Stimulated activated CD4-positive, alpha-beta T cell treated with anti-CD3 and anti-CD28 coated beads, Interleukin-2, amount 100 ng/mL, for 24 hours (primary cell): ENCODE measurements at regions not wholly inside any gene's neighbourhood (a gene's known extent, or its start where the extent isn't known, plus 50 kb on each side); places are given as distances from the start of the nearest gene placed in this dataset.

Experiments
- DNase-seq, 2 donors: peaks; one replicate each; pipeline ENCODE4 v3.0.0-alpha.2; 2020

- no peak for DNase-seq
These were observed 82.0 kb upstream of the PRLR start for GRCh38 chr5:35312267-35312666.

DNA sequence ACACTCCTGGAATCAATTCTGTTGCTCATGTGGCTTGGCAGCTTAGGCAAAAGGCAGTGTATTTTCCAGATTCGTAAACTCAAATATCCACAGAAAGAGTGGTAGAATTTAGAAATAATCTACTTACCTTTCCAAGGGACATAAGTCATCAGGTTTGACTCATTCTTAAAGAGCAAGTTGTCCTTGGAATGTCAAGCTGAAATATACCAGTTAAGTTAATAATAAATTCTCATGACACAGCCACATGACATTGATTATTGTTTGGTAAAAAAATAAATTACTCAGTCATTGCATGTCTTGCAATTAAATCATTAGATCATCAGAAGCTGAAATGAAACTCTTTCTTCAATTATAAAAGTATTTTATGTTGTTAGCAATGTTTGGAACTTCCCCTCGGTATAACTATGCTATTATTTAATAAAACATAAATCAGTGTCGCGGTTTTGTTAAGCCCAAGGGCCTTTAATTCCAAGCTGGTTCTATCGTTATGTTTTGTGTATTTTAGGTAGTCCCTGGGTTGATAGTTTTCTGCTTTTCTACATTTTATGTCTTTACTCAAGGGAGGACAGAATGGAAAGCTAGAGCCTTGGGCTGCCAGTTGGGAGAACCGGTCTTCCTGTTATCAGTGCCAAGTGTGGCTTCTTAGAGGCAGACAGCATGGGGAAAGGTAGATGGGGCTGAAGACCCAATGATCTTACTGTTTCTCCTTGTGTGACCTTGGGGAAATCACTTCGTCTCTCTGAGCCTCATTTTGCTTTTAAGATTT, 79.3 kb upstream of the PRLR start:
- no peak for DNase-seq

- no peak for DNase-seq
These were observed 78.1 kb upstream of the PRLR start for GRCh38 chr5:35308421-35308820.

GRCh38 chr5:35306716-35307365, 76.6 kb upstream of the PRLR start:
- DNase-seq = no peak

- DNase-seq = no peak
These were observed 75.2 kb upstream of the PRLR start for GRCh38 chr5:35305336-35306020.

DNA sequence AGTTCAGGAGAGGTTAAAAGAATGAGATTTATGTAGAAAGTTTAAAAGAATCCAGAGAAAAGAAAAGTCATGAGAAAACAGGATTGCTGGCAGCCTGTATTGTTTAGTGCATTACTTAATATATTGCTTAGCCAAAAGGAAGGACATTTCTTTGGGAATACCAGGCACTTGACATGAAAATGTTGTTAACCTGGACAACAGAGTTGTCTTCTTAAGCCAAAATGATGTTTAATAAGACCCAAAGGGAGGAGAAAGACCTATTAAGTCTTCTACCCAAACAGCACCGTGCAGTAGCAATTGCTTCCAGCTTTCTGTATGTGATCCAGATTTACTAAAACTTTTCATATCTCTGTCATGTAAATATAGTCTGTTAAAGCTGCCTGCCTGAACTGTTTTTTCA, 74.0 kb upstream of the PRLR start:
- DNase-seq = no peak

DNA sequence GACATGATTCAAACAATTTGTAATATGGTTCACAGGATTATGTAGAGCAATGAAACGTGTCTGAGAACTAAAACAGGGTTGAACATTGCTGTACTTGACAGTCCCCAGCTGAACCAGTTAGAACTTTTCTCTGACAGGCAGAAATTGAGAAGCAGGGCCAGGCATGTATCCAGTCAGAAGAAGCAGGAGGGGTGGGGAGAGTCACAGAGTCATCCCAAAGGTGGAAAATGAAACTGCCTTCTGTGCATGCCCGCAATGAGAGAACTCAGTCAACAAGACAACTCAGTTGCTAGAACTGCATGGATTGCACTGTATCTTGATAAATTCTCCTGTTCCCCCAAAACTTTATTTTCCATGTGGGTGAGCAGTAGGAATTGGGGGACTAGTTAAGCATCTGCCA, 72.9 kb upstream of the PRLR start:
- no peak for DNase-seq

DNA sequence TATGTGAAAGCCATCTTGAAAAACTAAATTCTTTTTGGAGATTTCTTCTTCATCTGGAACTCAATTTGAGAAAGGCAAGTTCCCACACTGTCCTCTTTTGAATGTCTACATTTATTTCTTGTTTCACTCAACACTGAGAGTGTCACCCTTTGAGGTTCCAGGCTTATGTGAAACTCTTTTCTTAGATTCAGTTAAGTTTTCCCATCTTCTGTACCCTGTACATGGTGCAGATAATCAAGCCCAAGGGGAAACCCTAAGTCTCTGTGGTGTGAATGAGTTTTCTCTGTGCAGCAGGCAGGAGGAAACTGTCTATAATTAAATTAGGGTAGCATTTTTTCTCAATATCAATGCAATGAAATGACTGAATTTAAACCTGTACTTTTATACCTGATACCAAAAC, 72.3 kb upstream of the PRLR start:
- no peak for DNase-seq

DNA sequence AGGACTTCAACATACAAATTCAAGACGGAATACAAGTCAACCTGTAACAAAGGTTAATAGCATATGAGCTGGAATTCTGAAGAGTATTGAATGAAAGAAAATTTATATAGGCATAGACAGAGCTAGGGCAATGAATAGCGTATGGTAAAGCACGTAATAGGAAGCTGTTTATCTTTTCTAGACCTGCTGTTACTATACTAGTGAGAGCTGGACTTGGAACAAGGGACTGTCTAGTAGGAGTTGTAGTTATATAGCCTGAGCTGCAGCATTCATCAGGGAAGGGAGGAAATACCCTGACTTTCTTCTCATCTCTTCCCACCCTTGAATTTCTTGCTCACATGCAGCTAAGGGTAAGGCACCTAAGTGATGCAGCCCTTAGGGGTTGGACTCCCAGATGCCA, 67.5 kb upstream of the PRLR start:
- DNase-seq = no peak

- DNase-seq = no peak
These were observed 64.7 kb upstream of the PRLR start for GRCh38 chr5:35294976-35295375.

DNA sequence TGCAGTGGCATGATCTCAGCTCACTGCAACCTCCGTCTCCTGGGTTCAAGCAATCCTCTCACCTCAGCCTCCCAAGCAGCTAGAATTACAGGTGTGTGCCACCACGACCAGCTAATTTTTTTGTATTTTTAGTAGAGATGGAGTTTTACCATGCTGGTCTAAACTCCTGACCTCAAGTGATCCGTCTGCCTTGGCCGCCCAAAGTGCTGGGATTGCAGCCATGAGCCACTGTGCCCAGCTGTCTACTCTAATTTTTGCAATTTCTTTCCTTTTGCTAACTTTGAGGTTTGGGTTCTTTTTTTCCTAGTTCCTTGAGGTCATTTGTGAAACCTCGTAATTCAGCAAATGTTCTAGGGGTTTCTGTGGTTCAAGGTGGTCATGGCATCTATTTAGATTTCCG, 63.7 kb upstream of the PRLR start:
- DNase-seq = no peak

DNA sequence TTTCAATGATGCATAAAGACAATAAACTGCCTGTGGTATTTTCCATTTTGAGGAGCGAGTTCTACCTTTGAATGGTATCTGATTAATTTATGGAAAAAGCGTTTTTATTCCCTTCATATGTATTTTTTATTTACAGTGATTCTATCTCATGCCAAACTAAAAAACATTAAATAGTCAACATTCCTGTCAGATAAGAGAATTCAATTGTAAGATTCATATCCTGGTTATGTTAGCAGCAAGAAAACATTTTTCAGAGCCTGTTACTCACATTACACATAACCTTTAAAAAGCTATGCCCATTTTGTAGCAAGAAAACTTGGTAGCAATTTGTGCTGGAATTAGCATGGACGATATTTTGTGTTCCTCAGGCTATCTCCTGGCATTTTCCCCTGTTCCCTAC, 55.1 kb upstream of the PRLR start:
- DNase-seq = no peak

- DNase-seq = no peak
These were observed 54.7 kb upstream of the PRLR start for GRCh38 chr5:35285011-35285410.

- DNase-seq = no peak
These were observed 54.1 kb upstream of the PRLR start for GRCh38 chr5:35284364-35284763.

DNA sequence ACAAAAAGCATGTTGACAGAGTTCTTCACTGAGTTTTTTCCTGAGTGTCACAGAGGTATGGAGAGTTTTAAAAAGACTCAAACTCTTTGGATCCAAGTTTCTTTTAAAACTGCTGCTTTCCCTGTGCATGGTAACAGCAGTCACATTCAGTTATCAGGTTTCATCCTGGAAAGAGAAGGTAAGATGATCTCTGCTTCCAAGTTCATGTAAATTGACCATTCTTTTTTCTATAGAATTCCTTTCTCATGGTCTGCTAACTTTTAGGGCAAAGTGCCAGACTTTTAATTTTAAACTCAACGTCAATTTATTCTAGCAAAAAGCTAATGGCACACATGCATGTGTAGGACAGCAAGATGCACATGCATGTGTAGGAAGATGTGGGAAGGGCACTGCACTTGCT, 52.5 kb upstream of the PRLR start:
- DNase-seq = no peak

DNA sequence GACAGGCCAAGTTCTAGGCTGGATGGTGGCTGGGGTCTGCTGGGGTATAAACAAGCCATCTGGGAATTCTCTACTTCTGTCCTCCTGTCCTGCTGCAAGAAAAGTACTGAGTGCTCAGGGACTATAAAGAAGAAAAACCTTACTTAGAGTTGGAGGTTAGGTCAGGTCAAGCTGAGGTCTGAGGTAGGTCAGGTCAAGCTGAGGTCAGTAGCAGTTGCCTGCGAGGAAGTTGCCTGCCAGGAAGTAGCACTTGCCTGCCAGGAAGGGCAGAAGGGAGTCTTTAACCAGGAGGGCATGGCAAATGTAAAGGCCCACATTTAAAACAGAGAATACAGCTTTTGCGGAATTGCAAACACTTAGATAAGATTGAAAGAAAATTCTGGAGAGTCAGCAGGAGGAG, 51.3 kb upstream of the PRLR start:
- no peak for DNase-seq
